Right lobe of liver (tissue), 6 donors: ENCODE measurements at regions not wholly inside any gene's neighbourhood (a gene's known extent, or its start where the extent isn't known, plus 50 kb on each side); places are given as distances from the start of the nearest gene placed in this dataset.

Experiments
- ATAC-seq, 4 donors: fragments of 200-7000 bp; cut with Tn5 transposase; one replicate each; pipeline ENCODE4 v1.9.1; 2020; ENCODE audit warnings: mild to moderate bottlenecking in 4 of 4, moderate library complexity in 4 of 4
- DNase-seq, 3 donors: peaks; one replicate each; pipeline ENCODE4 v3.0.0-alpha.2; 2020
- H3K27ac ChIP-seq, 3 donors: fragments of 200-600 bp; one replicate each; pipeline ENCODE4 v1.8.0; 2022
- H3K27me3 ChIP-seq, 2 donors: fragments of 200-600 bp; one replicate each; pipeline ENCODE4 v1.8.0; 2022
- H3K36me3 ChIP-seq, 4 donors: fragments of 200-600 bp; sonication (generic) in 1 of 4; one replicate each; pipeline versions ENCODE4 v1.5.1 to v1.8.0; 2017 to 2022; ENCODE audit warnings: control low read depth in 1 of 4
- H3K4me1 ChIP-seq, 4 donors: fragments of 200-600 bp; sonication (generic) in 1 of 4; one replicate each; pipeline versions ENCODE4 v1.5.1 to v1.8.0; 2017 to 2022; ENCODE audit warnings: control low read depth in 1 of 4
- H3K4me3 ChIP-seq, 3 donors: fragments of 200-600 bp; one replicate each; pipeline ENCODE4 v1.8.0; 2022
- H3K9me3 ChIP-seq, 4 donors: fragments of 200-600 bp; sonication (generic) in 1 of 4; one replicate each; pipeline versions ENCODE4 v1.5.1 to v1.8.0; 2017 to 2022; ENCODE audit warnings: control low read depth in 1 of 4
- POLR2A ChIP-seq: fragments of 450-650 bp; IDR thresholded peaks from one replicate; pipeline ENCODE4 v1.6.1; 2017; ENCODE audit warnings: antibody characterized with exemption, mild to moderate bottlenecking
- WGBS: methylation state at CpG from one replicate; pipeline ENCODE4 v1.1.6; 2018; ENCODE audit warnings: low coverage, low lambda C conversion rate; ENCODE audit not compliant: insufficient coverage; ENCODE audit errors: missing lambda C conversion rate; 5-methylcytosine and 5-hydroxymethylcytosine counted together
- intact Hi-C, 2 donors: fragments of 100-400 bp; cut with DNase I; formaldehyde crosslinking; loops; one replicate each; pipeline versions ENCODE4 v1.11.2 to v1.14.1; 2022
- TF ChIP-seq, protein P1 (sequence below), 4 donors: fragments of 200-600 bp in 3 of 4; fragments of 450-650 bp in 1 of 4; IDR thresholded peaks; one replicate each; pipeline versions ENCODE4 v1.5.1 to v1.8.0; 2016 to 2022; ENCODE audit warnings: antibody characterized with exemption in 4 of 4, mild to moderate bottlenecking in 2 of 4
- donor health status: DM: no; HTN: yes; CAD: no.
- donor health status: DM: no; HTN: no; CAD: no.
- donor health status: DM: no; HTN: no; CAD: no.
- donor health status: DM: no; HTN: yes; CAD: no.
- donor health status: DM: no; HTN: yes; CAD: no.

DNA sequence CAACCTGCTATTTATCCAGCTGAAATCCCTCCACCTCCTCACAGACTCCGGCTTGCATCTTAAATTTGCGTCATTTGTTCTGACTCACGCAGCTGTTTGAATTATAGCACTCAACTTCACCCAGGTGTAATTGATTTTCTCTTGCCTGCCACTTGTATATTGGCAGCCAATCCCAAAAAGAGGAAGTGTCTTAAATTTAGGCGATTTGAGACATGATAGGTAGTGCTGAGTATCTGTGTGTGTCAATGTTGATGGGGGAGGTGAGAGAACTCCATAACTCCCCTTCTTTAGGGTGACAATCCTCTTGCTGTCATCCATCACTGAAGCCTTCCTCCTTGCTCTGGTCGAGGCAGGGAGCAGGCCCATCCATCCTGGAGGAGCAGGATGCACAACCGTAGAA lies 77.2 kb upstream of the TPRG1 start:
- Histone ChIP-seq H3K9me3 (no peaks in the 10 kb centered on the region), H3K36me3 (no peaks in the 10 kb centered on the region), H3K27ac (no peak overlapping the region), H3K27me3 (no peaks in the 10 kb centered on the region), H3K4me1 (peaks cover 0 to 15% (median 7%) of the 10 kb centered on the region in 4 donors), H3K4me3 (no peak overlapping the region)
- DNase-seq (no peak), ATAC-seq (no peak)
- TF ChIP-seq, protein P1, sequence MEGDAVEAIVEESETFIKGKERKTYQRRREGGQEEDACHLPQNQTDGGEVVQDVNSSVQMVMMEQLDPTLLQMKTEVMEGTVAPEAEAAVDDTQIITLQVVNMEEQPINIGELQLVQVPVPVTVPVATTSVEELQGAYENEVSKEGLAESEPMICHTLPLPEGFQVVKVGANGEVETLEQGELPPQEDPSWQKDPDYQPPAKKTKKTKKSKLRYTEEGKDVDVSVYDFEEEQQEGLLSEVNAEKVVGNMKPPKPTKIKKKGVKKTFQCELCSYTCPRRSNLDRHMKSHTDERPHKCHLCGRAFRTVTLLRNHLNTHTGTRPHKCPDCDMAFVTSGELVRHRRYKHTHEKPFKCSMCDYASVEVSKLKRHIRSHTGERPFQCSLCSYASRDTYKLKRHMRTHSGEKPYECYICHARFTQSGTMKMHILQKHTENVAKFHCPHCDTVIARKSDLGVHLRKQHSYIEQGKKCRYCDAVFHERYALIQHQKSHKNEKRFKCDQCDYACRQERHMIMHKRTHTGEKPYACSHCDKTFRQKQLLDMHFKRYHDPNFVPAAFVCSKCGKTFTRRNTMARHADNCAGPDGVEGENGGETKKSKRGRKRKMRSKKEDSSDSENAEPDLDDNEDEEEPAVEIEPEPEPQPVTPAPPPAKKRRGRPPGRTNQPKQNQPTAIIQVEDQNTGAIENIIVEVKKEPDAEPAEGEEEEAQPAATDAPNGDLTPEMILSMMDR (IDR thresholded peaks at IDR 0.05) = no peak
- TF ChIP-seq POLR2A = no peak
- intact Hi-C loops = no loop called here
- 87% methylated on average over 5 of the region's 6 CpGs for WGBS

DNA sequence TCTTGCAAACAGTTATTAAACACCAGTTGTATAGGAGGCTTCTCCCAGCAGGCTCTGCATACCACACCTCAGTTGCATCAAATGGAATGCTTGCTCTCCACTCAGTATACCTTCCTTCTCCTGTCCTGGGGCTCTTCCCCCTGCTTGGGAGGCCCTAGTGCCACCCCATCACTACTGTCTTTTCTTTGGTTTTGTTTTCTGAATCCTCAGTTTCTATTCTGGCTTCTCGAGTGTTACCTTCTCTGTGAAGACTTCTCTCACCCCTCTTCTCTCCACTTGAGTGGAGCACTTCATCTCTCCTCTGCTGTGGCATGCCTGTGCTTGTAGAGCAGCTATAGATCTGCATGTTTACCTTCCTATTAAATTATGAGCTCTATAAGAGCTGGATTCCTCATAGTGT lies 75.7 kb upstream of the TPRG1 start:
- ATAC-seq = no peak
- TF ChIP-seq POLR2A = no peak
- TF ChIP-seq, protein P1 (IDR thresholded peaks at IDR 0.05) = no peak
- Histone ChIP-seq H3K36me3 (no peaks in the 10 kb centered on the region), H3K9me3 (no peaks in the 10 kb centered on the region), H3K4me3 (no peak overlapping the region), H3K27me3 (no peaks in the 10 kb centered on the region), H3K4me1 (peaks cover 0 to 21% (median 10%) of the 10 kb centered on the region in 4 donors), H3K27ac (no peak overlapping the region)
- intact Hi-C loops = no loop called here
- DNase-seq = no peak
- 80% methylated on average over 1 of the region's 1 CpG for WGBS

DNA sequence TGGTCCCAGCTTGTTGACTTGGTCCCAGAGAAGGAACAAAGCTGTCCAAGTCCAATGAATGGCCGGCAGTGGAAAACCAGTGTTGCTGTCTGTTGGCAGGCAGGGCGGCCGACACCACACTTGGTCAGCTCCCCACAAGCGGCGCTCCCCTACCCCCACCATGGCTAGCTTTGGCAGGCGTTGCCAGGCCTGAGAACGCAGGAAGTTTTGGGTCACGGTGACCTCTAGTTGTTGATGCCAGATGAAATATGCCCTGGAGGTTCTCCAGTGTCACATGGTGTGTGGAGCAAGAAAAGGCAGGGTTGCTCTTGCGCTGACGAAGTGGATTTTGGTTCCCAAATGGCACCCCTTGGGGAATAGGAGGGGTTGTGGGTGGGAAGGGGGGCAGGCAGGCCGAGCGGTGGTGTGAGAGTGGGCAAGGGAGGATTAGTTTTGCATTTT lies 72.7 kb upstream of the TPRG1 start:
- DNase-seq = peak; percentile 74 to 88 (median 81)
- H3K27ac ChIP-seq = peak overlapping the region; percentile 23 to 66 (median 62)
- H3K36me3 ChIP-seq = peaks cover 0 to 4% (median 0%) of the 10 kb centered on the region in 4 donors
- no peaks in the 10 kb centered on the region for H3K9me3 ChIP-seq
- ATAC-seq = peak; percentile 77 to 90 (median 86)
- no peaks in the 10 kb centered on the region for H3K27me3 ChIP-seq
- H3K4me1 ChIP-seq = peaks cover 0 to 21% (median 10%) of the 10 kb centered on the region in 4 donors
- no peak for TF ChIP-seq POLR2A
- TF ChIP-seq, protein P1 (IDR thresholded peaks at IDR 0.05) = no peak
- intact Hi-C loops = no loop called here
- H3K4me3 ChIP-seq = peak overlapping the region in 1 of 3 donors; percentile 0
- WGBS = 63% methylated on average over 6 of the region's 12 CpGs

DNA sequence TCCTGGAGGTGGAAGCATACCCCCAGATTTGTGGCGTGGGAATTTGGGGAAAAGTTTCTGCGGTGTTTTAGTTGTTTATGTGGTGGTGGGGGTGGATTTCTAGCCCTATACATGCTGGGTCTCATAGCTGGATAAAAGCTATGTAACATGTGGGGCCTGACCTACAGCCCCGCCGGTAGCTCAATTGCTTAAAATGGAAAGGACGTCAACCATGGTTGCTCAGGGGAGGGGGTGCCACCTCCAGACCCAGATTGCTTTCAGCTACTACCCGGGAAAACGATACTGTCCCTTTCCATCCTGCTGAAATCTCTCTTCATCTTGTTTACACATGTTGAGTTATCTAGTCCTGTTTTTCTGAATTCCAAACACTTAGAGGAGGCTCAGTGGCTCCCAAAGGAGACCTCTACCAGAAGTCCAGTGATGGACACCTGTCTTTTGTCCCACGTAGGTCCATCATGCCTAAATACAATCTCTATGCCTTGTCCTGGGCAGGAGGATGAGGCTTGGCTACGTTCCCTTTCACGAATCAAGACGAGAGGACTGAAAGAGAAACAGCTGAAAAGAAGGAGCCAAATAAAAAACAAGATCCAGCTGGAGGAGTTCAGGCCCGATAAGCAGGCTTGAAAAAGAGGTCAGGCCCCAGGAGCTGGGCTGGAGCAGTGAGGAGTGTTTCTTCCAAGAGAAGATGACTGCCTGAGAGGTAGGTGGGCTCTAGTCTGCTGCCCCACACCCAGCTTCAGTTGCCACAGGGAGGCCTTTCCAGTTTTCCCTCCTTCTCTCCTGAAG lies 72.1 kb upstream of the TPRG1 start:
- ATAC-seq = peak in 1 of 4 donors; percentile 7
- intact Hi-C loops = no loop called here
- no peak for DNase-seq
- TF ChIP-seq, protein P1 (IDR thresholded peaks at IDR 0.05) = no peak
- Histone ChIP-seq H3K36me3 (peaks cover 0 to 4% (median 0%) of the 10 kb centered on the region in 4 donors), H3K27me3 (no peaks in the 10 kb centered on the region), H3K9me3 (no peaks in the 10 kb centered on the region), H3K27ac (peak overlapping the region; percentile 23 to 66 (median 62)), H3K4me1 (peaks cover 0 to 21% (median 10%) of the 10 kb centered on the region in 4 donors), H3K4me3 (peak overlapping the region in 1 of 3 donors; percentile 0)
- 73% methylated on average over 12 of the region's 12 CpGs for WGBS
